ENCODE measurements at regions not wholly inside any gene's neighbourhood (a gene's known extent, or its start where the extent isn't known, plus 50 kb on each side); places are given as distances from the start of the nearest gene placed in this dataset.

DNA sequence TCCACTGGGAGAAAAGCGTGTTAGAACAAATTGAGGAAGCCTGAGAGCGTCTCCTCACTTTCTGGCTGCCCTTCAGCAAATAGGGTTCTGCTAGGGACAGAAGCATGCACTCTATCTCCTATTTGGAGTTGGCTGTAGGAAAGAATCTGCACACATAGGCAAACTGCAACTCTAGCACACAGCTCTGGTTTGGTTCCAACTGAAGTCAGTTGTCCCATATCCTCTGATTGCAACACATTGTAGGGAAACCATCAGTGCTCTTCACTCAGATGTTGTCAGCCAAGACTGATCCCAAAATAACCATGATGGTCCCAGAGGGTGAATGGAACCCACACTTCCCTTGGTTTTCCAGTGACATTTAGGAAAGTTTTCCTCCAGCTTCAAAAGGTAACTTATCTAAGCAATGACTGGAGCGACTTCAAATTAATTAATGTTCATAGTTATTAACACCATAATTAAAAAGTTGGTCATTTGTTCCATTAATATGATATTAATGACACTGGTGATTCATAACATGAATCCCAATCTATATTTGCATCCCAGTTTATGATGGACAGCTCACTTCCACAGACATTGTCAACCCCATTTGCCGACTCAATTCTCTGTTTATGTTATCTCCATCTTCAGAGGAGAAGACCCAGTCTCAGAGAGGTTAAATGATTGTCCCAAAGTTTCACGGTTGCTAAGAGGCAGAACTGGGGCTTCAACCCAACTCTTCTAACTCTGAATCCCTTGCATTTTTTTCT is 136.7 kb upstream of the ZNF462 start:
- peak overlapping the region in 3 of 12 donors; percentile 30 to 52 (median 49) for H3K27ac ChIP-seq
- no peaks in the 10 kb centered on the region for H3K9me3 ChIP-seq
- H3K36me3 ChIP-seq: no peaks in the 10 kb centered on the region
- intact Hi-C loops (cut with DNase I): loop anchor here in 3 of 10 donors (10.0 kb wide), 3 partner anchors 109 to 229 kb away; partner anchors contain the start of gene ZNF462 (in 1 of the 3)
- H3K27me3 ChIP-seq: no peaks in the 10 kb centered on the region
- WGBS, 4 donors: 73 to 81% (median 79%) methylated on average over 5 of the region's 5 CpGs
- ATAC-seq (peak; percentile 83 to 92 (median 88)), DNase-seq (peak in 3 of 5 donors; percentile 15 to 45 (median 44))
- no peak overlapping the region for H3K4me3 ChIP-seq
- peaks cover 0 to 42% (median 6%) of the 10 kb centered on the region in 12 donors for H3K4me1 ChIP-seq
- TF ChIP-seq POLR2A (IDR thresholded peaks at IDR 0.05) (no peak), CTCF (IDR thresholded peaks at IDR 0.05) (no peak)

GRCh38 chr9:106727969-106728368 is 135.0 kb upstream of the ZNF462 start:
- 70 to 97% (median 79%) methylated on average over 3 of the region's 3 CpGs for WGBS, 4 donors
- no peak overlapping the region for H3K4me3 ChIP-seq
- no peaks in the 10 kb centered on the region for H3K9me3 ChIP-seq
- DNase-seq (no peak), ATAC-seq (no peak)
- intact Hi-C loops (cut with DNase I): loop anchor here in 3 of 10 donors (10.0 kb wide), 3 partner anchors 107 to 227 kb away; partner anchors contain the start of gene ZNF462 (in 1 of the 3)
- H3K27me3 ChIP-seq: no peaks in the 10 kb centered on the region
- H3K4me1 ChIP-seq: peaks cover 0 to 37% (median 2%) of the 10 kb centered on the region in 12 donors
- TF ChIP-seq CTCF (IDR thresholded peaks at IDR 0.05): no peak
- no peak for TF ChIP-seq POLR2A (IDR thresholded peaks at IDR 0.05)
- peak overlapping the region in 8 of 12 donors; percentile 30 to 71 (median 56) for H3K27ac ChIP-seq
- no peaks in the 10 kb centered on the region for H3K36me3 ChIP-seq

DNA sequence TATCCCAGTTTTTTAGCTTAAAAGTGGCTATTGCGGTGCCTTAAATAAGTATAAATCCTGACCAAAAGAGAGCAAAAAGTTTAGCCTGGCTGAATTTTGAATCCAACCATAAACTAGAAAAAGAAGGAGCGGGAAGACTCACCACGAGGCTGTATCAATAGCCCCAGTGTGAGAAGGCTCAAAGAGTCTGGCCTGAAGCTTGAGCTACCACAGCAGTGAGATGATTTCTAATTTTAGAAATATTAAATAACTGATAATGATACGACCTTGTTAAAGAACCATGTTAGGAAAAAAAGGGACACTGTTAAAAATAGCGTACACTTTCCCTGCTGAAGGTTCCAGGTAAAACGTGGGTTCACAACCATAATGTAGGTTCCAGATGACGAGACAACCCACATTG is 134.1 kb upstream of the ZNF462 start:
- Histone ChIP-seq H3K4me1 (peaks cover 0 to 34% (median 2%) of the 10 kb centered on the region in 12 donors), H3K27ac (peak overlapping the region in 9 of 12 donors; percentile 3 to 71 (median 52)), H3K27me3 (no peaks in the 10 kb centered on the region), H3K4me3 (no peak overlapping the region), H3K9me3 (no peaks in the 10 kb centered on the region), H3K36me3 (no peaks in the 10 kb centered on the region)
- ATAC-seq: peak; percentile 53 to 79 (median 72)
- TF ChIP-seq CTCF (IDR thresholded peaks at IDR 0.05) (no peak), POLR2A (IDR thresholded peaks at IDR 0.05) (no peak)
- peak in 1 of 5 donors; percentile 27 for DNase-seq
- intact Hi-C loops (cut with DNase I): loop anchor here in 3 of 10 donors (10.0 kb wide), 3 partner anchors 106 to 226 kb away; partner anchors contain the start of gene ZNF462 (in 1 of the 3)
- 51 to 70% (median 65%) methylated on average over 7 of the region's 7 CpGs for WGBS, 4 donors

DNA sequence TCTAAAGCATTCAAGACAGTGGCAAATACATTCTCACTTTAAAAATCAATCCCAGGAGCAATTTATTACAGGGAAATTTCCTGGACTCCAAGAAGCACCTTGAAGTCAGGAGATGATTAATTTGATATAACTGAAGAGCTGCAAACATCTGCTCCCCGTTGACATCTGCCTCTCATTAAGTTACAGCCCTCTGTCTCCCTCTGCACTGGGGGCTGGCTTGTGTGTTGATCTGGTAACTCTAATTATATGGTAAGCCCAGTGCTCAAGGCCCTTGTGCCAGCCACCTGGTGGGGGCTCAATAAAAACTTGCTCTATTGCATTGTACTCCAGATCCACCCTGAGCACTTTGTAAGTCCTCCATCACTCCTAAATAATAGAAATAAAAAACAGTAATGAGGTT is 131.1 kb upstream of the ZNF462 start:
- Histone ChIP-seq H3K27ac (no peak overlapping the region), H3K36me3 (no peaks in the 10 kb centered on the region), H3K9me3 (no peaks in the 10 kb centered on the region), H3K27me3 (no peaks in the 10 kb centered on the region), H3K4me3 (no peak overlapping the region), H3K4me1 (peaks cover 0 to 17% (median 2%) of the 10 kb centered on the region in 12 donors)
- no peak for TF ChIP-seq POLR2A (IDR thresholded peaks at IDR 0.05)
- TF ChIP-seq CTCF (IDR thresholded peaks at IDR 0.05): no peak
- WGBS, 4 donors: 33 to 60% (median 57%) methylated on average over 1 of the region's 1 CpG
- intact Hi-C loops (cut with DNase I): no loop called here
- DNase-seq (no peak), ATAC-seq (no peak)

Measured in heart left ventricle (tissue), 16 donors.